AG04450 (cell line): ENCODE measurements at regions not wholly inside any gene's neighbourhood (a gene's known extent, or its start where the extent isn't known, plus 50 kb on each side); places are given as distances from the start of the nearest gene placed in this dataset.

ENCODE experiments used
- CTCF ChIA-PET: fragments of 300-600, 350-600 bp; formaldehyde crosslinking; extraction: SDS; loops from one replicate; lab custom pipeline; 2022; ENCODE audit warnings: antibody characterized with exemption, inconsistent platforms; lab: Charles Lee
- POLR2A ChIA-PET: fragments of 350-600 bp; formaldehyde crosslinking; extraction: SDS; loops from one replicate; lab custom pipeline; 2021; ENCODE audit warnings: antibody characterized with exemption, inconsistent platforms; lab: Yijun Ruan, JAX
- DNase-seq: peaks from one replicate; pipeline ENCODE4 v3.0.0-alpha.2; 2011; ENCODE audit warnings: low read depth, low spot score
- H3K27ac ChIP-seq: one replicate; pipeline ENCODE4 v1.5.1; 2012; ENCODE audit warnings: low read depth, low read length, control low read depth
- H3K27me3 ChIP-seq: one replicate; pipeline ENCODE4 v1.6.0; 2012; ENCODE audit warnings: low read length; ENCODE audit not compliant: control insufficient read depth, insufficient read depth
- H3K4me3 ChIP-seq: 2 replicates; pipeline ENCODE4 v1.5.1; 2011; ENCODE audit warnings: mild to moderate bottlenecking, low read depth, low read length, control low read depth
- H3K9me3 ChIP-seq: 2 replicates; pipeline ENCODE4 v1.5.1; 2012; ENCODE audit warnings: low read length; ENCODE audit not compliant: control insufficient read depth, insufficient read depth
- CTCF ChIP-seq: IDR thresholded peaks from 2 replicates; pipeline ENCODE4 v1.5.1; 2011; ENCODE audit warnings: low read depth, low read length, control low read depth, inconsistent platforms

- ChIA-PET POLR2A (no interaction called here), CTCF (interaction anchor here (0.6 kb wide), 1 partner anchor 1473 kb away, joined by 3 read pairs; no protein-coding TSS in a partner anchor)
Observed at GRCh38 chr12:32987512-32987911, 90.9 kb upstream of the PKP2 start.

GRCh38 chr12:32983968-32984367, 87.4 kb upstream of the PKP2 start:
- TF ChIP-seq CTCF, result no peak
- Histone ChIP-seq H3K27ac (no peak overlapping the region), H3K27me3 (no peaks in the 10 kb centered on the region), H3K4me3 (no peak overlapping the region), H3K9me3 (peaks cover 30% of the 10 kb centered on the region)
- ChIA-PET CTCF (no interaction called here), POLR2A (no interaction called here)
- DNase-seq, result no peak

More at GRCh38 chr12:32987512-32987911, 90.9 kb upstream of the PKP2 start:
- Histone ChIP-seq H3K27ac (no peak overlapping the region), H3K27me3 (no peaks in the 10 kb centered on the region), H3K9me3 (peaks cover 35% of the 10 kb centered on the region), H3K4me3 (no peak overlapping the region)
- no peak for TF ChIP-seq CTCF
- DNase-seq, result no peak

- ChIA-PET POLR2A (no interaction called here), CTCF (no interaction called here)
- no peak overlapping the region for H3K4me3 ChIP-seq
- DNase-seq, result no peak
- no peak overlapping the region for H3K27ac ChIP-seq
- no peak for TF ChIP-seq CTCF
- H3K27me3 ChIP-seq, result no peaks in the 10 kb centered on the region
- H3K9me3 ChIP-seq, result peaks cover 30% of the 10 kb centered on the region
Observed at GRCh38 chr12:32983332-32983731, 86.8 kb upstream of the PKP2 start.

GRCh38 chr12:32981139-32981538, 84.6 kb upstream of the PKP2 start:
- no peak overlapping the region for H3K27ac ChIP-seq
- H3K27me3 ChIP-seq, result no peaks in the 10 kb centered on the region
- H3K4me3 ChIP-seq, result no peak overlapping the region
- TF ChIP-seq CTCF, result no peak
- DNase-seq, result no peak
- H3K9me3 ChIP-seq, result peaks cover 28% of the 10 kb centered on the region
- ChIA-PET CTCF (no interaction called here), POLR2A (no interaction called here)

- peaks cover 10% of the 10 kb centered on the region; the same call in 1 of the 2 replicates for H3K9me3 ChIP-seq
- no peak for DNase-seq
- no peak for TF ChIP-seq CTCF
- no peak overlapping the region for H3K4me3 ChIP-seq
- ChIA-PET CTCF (no interaction called here), POLR2A (no interaction called here)
- no peak overlapping the region for H3K27ac ChIP-seq
- no peaks in the 10 kb centered on the region for H3K27me3 ChIP-seq
Observed at GRCh38 chr12:32975122-32975521, 78.5 kb upstream of the PKP2 start.
